HG02763 (cell line): ENCODE measurements at regions not wholly inside any gene's neighbourhood (a gene's known extent, or its start where the extent isn't known, plus 50 kb on each side); places are given as distances from the start of the nearest gene placed in this dataset.
"Not testable (repeated sequence)": the region's sequence is repeated elsewhere in the genome, so short reads cannot be mapped to it uniquely, and the experiment has no call there.

ENCODE experiments used
- ATAC-seq: cut with Tn5 transposase; IDR thresholded peaks from one replicate; pipeline ENCODE4 v1.9.1; 2021; ENCODE audit warnings: mild to moderate bottlenecking, moderate library complexity; ENCODE audit not compliant: unreplicated experiment

GRCh38 chr2:153308466-153308865 is 170.1 kb downstream of the RPRM start:
- no peak for ATAC-seq

DNA sequence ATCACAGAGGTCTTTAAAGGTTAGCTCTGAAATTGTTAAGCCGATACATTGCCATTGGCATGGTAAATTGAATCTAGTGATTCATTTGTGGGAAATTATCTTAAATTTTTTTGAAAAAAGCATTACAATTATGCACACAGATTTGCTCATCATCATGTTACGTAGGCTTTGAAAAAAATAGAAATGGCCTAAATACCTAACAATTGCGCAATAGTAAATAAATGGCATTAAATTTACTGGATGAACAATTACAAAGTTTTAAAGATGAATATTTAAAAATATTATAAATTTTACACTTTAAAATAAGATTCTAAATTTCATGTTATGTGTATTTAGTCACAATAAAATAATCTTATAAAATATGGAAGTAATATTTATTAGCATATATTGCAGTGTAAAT is 171.3 kb downstream of the RPRM start:
- no peak for ATAC-seq

DNA sequence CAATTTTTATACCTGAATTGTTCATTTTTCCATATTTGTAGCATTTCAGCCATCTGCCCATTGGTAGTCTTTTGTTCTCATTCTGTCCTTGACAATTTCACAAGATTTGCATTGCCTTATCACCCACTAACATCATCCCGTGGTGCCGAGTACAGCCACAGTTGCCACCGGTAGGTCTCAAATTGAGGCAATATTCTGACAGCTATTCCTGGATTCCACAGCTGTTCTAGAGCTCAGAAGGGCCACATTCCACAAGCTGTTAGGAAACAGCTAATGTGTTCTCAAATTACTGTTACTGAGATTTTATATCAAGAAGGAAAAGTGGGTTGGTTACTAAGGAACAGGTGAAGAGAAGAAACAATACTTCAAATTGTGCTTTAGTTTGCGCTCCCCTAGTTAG is 178.8 kb downstream of the RPRM start:
- no peak for ATAC-seq

- ATAC-seq = no peak
Measured at GRCh38 chr2:153299217-153299616, 179.3 kb downstream of the RPRM start.

GRCh38 chr2:153294199-153294786 is 184.3 kb downstream of the RPRM start:
- ATAC-seq = no peak

GRCh38 chr2:153291718-153292117 is 186.8 kb downstream of the RPRM start:
- no peak for ATAC-seq

DNA sequence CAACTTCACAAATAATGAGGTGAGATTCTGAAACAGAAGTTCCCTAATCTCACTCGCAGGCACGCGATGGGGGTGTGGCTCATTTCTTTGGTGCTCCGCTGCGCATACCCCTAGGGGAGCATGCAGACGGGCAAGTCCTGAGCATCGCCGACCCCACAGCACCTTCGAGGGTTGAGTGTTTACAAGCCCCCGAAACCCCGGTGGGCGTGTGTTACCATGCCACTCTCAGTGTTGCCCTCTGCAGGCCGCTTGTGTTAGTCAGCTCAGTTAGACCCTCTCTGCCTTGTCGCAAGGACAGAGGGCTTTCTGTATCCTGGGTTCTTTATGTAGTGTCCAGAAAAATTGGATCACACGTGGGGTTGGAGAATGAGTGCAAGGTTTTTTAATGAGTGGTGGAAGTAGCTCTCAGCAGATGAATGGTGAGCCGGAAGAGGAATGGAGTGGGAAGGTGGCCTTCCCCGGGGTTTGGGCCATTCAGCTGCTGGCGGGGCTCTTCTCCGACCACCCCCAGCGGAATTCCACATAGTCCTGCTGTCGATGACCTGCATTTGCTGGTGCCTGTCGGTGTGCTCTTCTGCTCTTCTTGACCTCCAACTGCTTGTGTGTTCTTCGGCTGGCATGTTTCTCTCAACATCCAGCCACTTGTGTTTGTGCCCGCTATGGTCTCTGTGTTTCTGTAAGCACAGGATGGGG is 191.3 kb downstream of the RPRM start:
- ATAC-seq = no peak

GRCh38 chr2:153268941-153269461 is 209.6 kb downstream of the RPRM start:
- no peak for ATAC-seq

- not testable (repeated sequence) for ATAC-seq
Measured at GRCh38 chr2:153256876-153257275, 221.7 kb downstream of the RPRM start.

GRCh38 chr2:153246636-153247035 is 231.9 kb downstream of the RPRM start:
- not testable (repeated sequence) for ATAC-seq

GRCh38 chr2:153235516-153235915 is 243.0 kb downstream of the RPRM start:
- ATAC-seq = peak; percentile 82

DNA sequence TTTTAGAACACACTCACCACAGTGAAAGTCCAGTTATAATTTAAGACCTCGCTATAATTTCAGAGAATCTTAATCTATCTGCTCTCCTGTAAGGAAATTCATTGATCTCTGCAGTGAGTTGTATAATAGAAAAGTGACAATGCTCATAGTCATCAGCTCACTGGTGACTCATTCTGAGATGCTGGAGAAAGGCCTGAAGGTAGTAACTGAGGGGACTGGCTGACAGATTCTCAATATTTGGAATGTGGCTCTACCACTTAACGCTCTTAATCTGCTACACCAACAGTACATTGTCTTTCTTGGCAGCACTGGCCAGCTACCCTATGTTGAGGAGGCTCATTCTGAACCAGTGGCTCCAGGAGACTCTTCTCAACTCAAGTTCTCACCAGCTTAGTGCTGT is 246.1 kb downstream of the RPRM start:
- no peak for ATAC-seq

GRCh38 chr2:153230977-153231376 is 247.6 kb downstream of the RPRM start:
- ATAC-seq = no peak

GRCh38 chr2:153228904-153229303 is 249.7 kb downstream of the RPRM start:
- no peak for ATAC-seq

GRCh38 chr2:153227981-153228380 is 250.6 kb downstream of the RPRM start:
- no peak for ATAC-seq

GRCh38 chr2:153222231-153223165 is 256.1 kb downstream of the RPRM start:
- ATAC-seq = no peak

DNA sequence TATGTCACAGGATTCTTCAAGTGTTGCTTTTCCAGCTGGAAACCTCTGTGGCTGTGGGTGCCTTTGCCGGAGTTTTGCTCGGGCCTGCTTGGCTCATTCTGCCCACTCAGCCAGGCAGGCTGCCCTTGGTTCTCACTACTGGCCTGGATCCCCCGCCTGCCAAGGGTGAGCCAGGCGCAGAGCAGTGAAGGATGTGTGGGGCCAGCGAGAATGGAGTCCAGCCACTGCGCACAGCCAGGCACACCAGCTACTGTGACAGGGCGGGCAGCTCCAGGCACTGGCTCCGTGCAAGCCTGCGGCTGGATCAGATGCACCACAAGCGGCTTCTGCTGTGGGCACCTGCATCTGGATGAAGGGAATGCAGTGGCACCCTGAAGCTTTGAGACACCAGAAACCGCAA is 257.1 kb downstream of the RPRM start:
- ATAC-seq = no peak

DNA sequence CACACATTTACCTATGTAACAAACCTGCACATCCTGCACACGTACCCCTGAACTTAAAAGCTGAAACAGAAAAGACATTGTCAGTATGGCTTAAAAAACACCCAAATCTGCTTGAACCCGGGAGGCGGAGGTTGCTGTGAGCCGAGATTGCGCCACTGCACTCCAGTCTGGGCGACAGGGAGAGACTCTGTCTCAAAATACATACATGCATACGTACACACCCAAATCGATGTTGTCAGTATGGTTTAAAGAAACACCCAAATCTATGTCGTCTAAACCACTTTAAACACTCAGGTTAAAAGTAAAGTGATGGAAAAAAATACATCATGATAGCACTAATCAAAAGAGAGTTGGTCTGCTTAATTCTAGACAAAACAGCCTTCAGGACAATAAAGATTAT is 257.5 kb downstream of the RPRM start:
- no peak for ATAC-seq

DNA sequence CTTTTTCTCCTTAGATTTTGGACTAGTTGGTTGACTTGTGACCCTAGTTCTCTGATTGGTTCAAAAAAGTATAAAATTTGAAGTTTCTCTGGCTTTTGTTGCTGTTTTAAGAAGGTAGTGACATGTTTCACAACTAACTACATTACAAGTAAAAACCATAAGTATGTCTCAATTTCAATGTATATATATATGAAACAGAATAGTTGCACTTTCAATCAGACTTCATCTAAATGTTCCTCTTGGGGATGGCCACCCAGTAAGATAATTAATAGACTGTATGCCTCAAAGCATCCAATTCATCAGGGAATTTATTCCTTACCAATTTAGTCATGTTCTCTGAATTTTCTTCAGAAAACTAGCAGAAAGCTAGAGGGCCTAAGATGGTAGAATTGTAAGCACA is 259.7 kb downstream of the RPRM start:
- no peak for ATAC-seq

GRCh38 chr2:153214337-153214736 is 264.2 kb downstream of the RPRM start:
- ATAC-seq = no peak

DNA sequence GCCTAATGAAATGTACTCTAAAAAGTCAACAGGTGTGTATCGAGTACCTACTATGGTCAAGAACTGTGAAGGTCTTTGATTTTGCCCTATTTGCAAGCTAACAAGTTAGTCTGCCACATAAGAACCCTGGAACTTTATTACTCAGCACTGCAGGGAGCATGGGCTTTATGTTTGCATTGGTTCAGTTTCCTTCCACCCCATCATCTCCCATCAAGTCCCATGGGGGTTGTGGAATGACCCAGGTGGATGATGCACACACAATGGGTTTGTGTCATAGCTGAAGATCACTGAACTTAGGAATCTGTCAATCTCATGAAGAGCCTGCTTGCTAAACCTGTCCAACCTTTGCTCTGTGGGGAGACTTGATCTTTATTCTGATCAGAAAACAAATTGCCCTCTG is 265.5 kb downstream of the RPRM start:
- ATAC-seq = no peak
